ENCODE measurements at regions not wholly inside any gene's neighbourhood (a gene's known extent, or its start where the extent isn't known, plus 50 kb on each side); places are given as distances from the start of the nearest gene placed in this dataset.
"Not testable (repeated sequence)": the region's sequence is repeated elsewhere in the genome, so short reads cannot be mapped to it uniquely, and the experiment has no call there.

DNA sequence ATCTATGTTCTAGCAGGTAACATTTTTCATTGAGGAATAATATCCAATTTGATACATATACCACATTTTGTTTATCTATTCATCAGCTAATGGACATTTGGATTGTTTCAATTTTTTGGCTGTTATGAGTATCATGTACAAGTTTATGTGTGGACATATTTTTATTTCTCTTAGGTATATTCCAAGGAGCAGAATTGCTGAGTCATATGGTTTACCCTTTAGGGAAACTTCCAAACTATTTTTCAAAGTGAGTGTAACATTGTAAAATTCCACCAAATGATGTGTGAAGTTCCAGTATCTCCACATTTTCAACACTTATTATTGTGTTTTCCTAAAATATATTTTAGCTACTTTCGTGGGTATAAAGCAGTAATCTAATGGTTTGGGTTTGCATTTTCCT, 1789.9 kb downstream of the MRPL39 start:
- FAIRE-seq, result no peak
- Histone ChIP-seq H3K4me3 (no peak overlapping the region), H3K27me3 (no peaks in the 10 kb centered on the region), H3K9me3 (no peaks in the 10 kb centered on the region), H3K36me3 (no peaks in the 10 kb centered on the region), H3K4me1 (no peaks in the 10 kb centered on the region), H3K27ac (no peak overlapping the region)
- WGBS, 2 donors, result 17 to 24% methylated on average over 1 of the region's 1 CpG
- DNase-seq, result no peak
- TF ChIP-seq, protein P1, sequence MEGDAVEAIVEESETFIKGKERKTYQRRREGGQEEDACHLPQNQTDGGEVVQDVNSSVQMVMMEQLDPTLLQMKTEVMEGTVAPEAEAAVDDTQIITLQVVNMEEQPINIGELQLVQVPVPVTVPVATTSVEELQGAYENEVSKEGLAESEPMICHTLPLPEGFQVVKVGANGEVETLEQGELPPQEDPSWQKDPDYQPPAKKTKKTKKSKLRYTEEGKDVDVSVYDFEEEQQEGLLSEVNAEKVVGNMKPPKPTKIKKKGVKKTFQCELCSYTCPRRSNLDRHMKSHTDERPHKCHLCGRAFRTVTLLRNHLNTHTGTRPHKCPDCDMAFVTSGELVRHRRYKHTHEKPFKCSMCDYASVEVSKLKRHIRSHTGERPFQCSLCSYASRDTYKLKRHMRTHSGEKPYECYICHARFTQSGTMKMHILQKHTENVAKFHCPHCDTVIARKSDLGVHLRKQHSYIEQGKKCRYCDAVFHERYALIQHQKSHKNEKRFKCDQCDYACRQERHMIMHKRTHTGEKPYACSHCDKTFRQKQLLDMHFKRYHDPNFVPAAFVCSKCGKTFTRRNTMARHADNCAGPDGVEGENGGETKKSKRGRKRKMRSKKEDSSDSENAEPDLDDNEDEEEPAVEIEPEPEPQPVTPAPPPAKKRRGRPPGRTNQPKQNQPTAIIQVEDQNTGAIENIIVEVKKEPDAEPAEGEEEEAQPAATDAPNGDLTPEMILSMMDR (IDR thresholded peaks at IDR 0.05), result no peak
- ATAC-seq, result no peak
- intact Hi-C loops (cut with DNase I), result no loop called here

DNA sequence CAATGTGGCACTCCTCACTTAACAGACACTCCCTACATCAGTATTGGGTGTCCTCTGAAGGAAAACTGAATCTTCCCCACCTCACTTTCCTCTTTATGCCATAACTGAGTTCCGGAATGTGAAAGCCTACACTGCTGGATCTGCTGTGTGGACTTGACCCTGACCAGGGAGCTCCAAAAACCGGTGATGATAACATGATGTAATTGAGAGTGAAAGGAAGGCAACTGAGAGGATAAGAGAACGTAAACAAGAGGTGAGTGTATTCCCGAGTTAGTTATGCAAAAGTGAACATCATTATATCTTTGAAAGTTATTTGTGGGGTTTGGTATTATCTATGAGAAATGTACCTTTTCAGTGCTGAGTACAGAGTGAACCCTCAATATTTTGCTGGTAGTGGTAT, 1794.8 kb downstream of the MRPL39 start:
- no peak overlapping the region for H3K27ac ChIP-seq
- TF ChIP-seq, protein P1 (IDR thresholded peaks at IDR 0.05), result no peak
- no peaks in the 10 kb centered on the region for H3K4me1 ChIP-seq
- intact Hi-C loops (cut with DNase I), result no loop called here
- H3K4me3 ChIP-seq, result no peak overlapping the region
- ATAC-seq (no peak), FAIRE-seq (no peak), DNase-seq (no peak)
- H3K9me3 ChIP-seq, result no peaks in the 10 kb centered on the region
- WGBS, 2 donors, result 41 to 53% methylated on average over 4 of the region's 4 CpGs
- H3K27me3 ChIP-seq, result no peaks in the 10 kb centered on the region
- H3K36me3 ChIP-seq, result no peaks in the 10 kb centered on the region

DNA sequence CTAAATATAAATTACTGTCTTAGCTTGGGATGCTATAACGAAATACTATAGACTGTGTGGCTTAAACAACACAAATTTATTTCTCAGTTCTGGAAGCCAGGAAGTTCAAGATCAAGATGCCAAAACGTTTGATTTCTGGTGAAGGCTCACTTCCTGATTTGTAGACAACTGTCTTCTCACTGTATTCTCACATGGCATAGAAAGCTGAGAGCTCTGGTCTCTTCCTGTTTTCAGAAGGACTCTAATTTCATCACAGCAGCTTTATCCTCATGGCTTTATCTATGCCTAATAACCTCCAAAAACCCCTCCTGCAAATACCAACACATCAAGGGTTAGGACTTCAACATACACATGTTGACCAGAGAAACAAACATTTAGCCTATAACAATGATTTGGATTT, 1795.5 kb downstream of the MRPL39 start:
- Histone ChIP-seq H3K4me1 (no peaks in the 10 kb centered on the region), H3K27me3 (no peaks in the 10 kb centered on the region), H3K9me3 (no peaks in the 10 kb centered on the region), H3K4me3 (no peak overlapping the region), H3K27ac (no peak overlapping the region), H3K36me3 (no peaks in the 10 kb centered on the region)
- ATAC-seq, result no peak
- intact Hi-C loops (cut with DNase I), result no loop called here
- no peak for DNase-seq
- TF ChIP-seq, protein P1 (IDR thresholded peaks at IDR 0.05), result no peak
- 14 to 24% methylated on average over 2 of the region's 2 CpGs for WGBS, 2 donors
- no peak for FAIRE-seq

DNA sequence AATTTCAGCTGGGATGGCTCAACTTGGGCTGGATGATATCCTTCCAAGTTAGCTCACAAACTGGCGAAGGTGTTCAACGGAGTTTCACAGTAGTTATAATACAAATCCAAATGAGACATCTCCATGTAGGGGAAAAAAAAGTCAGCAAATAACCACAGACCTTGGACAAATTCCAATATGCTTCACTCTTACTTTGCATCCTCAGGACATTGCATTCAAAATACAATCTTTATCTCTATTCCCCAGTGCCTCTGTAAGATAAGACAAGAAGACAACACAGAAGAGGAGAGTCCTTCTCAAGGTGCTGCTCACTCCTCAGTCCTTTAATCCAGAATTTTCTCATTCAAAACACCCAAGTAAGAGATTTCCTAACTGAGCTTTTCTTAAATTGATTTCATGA, 1797.7 kb downstream of the MRPL39 start:
- Histone ChIP-seq H3K27ac (no peak overlapping the region), H3K4me3 (no peak overlapping the region), H3K9me3 (no peaks in the 10 kb centered on the region), H3K36me3 (no peaks in the 10 kb centered on the region), H3K27me3 (no peaks in the 10 kb centered on the region), H3K4me1 (no peaks in the 10 kb centered on the region)
- FAIRE-seq (no peak), ATAC-seq (no peak), DNase-seq (no peak)
- TF ChIP-seq, protein P1 (IDR thresholded peaks at IDR 0.05), result no peak
- intact Hi-C loops (cut with DNase I), result no loop called here
- 61 to 72% methylated on average over 2 of the region's 2 CpGs for WGBS, 2 donors

DNA sequence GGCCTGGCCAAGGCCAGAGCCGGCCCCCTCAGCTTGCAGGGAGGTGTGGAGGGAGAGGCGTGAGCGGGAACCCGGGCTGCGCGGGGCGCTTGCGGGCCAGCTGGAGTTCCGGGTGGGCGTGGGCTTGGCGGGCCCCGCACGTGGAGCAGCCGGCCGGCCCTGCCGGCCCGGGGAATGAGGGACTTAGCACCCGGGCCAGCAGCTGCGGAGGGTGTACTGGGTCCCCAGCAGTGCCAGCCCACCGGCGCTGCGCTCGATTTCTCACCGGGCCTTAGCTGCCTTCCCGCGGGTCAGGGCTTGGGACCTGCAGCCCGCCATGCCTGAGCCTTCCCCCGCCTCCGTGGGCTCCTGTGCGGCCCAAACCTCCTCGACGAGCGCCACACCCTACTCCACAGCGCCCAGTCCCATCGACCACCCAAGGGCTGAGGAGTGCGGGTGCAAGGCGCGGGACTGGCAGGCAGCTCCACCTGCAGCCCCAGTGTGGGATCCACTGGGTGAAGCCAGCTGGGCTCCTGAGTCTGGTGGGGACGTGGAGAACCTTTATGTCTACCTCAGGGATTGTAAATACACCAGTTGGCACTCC, 1800.2 kb downstream of the MRPL39 start:
- WGBS, 2 donors, result 84 to 88% methylated on average over 39 of the region's 39 CpGs
- intact Hi-C loops (cut with DNase I); H3K4me1 ChIP-seq: not testable (repeated sequence)

More for the DNA sequence above, 1800.2 kb downstream of the MRPL39 start:
- not testable (repeated sequence) for H3K4me3 ChIP-seq, FAIRE-seq, H3K9me3 ChIP-seq, H3K27ac ChIP-seq, ATAC-seq, H3K27me3 ChIP-seq, H3K36me3 ChIP-seq
- peak in 1 of 6 donors; percentile 43 for DNase-seq

Data from pancreas (tissue), 10 donors.